ENCODE measurements at regions not wholly inside any gene's neighbourhood (a gene's known extent, or its start where the extent isn't known, plus 50 kb on each side); places are given as distances from the start of the nearest gene placed in this dataset.
A peak's percentile ranks its signal among the peaks of the same experiment; 100 is the strongest.
"Not testable (repeated sequence)": the region's sequence is repeated elsewhere in the genome, so short reads cannot be mapped to it uniquely, and the experiment has no call there.

DNA sequence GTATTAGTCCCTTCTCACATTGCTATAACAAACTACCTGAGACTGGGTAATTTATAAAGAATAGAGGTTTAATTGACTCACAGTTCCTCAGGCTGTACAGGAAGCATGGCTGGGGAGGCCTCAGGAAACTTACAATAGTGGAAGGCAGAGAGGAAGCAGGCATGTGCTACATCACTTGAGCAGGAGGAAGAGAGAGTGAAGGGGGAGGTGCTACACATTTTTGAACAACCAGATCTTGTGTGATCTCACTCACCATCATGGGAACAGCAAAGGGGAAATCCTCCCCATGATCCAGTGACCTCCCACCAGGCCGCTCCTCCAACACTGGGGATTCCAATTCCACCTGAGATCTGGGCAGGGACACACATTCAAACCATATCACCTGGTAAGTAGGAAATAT, 630.6 kb downstream of the QKI start:
- DNase-seq (ENCODE audit: low spot score) (no peak), FAIRE-seq (no peak)

DNA sequence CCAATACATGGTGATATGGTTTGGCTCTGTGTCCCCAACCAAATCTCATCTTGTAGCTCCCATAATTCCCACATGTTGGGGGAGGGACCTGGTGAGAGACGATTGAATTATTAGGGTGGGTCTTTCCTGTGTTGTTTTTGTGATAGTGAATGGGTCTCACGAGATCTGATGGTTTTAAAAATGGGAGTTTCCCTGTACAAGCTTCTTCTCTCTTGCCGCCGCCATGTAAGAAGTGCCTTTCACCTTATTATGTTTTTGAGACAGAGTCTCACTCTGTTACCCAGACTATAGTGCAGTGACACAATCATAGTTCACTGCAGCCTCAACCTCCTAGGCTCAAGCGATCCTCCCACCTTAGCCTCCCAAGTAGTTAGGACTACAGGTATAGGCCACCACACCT, 629.1 kb downstream of the QKI start:
- DNase-seq (ENCODE audit: low spot score); FAIRE-seq: not testable (repeated sequence)

- DNase-seq (ENCODE audit: low spot score), result no peak
- no peak for FAIRE-seq
These were observed 627.7 kb downstream of the QKI start for GRCh38 chr6:164042212-164042611.

DNA sequence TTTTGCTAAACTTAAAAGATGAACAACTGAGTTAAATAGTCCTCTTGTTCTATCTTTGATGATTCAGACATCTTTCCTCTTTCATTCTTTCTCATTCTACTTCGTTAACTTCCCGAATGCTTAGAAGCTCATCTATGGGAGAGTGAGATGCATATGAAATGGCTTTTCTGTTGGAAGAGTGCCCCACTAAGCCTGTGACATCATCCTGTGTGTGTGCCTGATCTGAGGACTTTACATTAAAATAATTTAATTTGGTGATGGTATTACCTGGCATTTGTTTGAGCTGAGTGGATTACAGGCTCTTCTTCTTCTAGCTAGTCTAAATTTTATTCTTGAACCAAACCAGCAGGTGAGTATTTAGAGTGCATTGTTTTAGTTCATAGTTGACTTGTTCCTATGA, 626.5 kb downstream of the QKI start:
- DNase-seq (ENCODE audit: low spot score), result no peak

GRCh38 chr6:164039954-164040375, 625.4 kb downstream of the QKI start:
- no peak for DNase-seq (ENCODE audit: low spot score)
- no peak for FAIRE-seq

More for the DNA sequence above, 626.5 kb downstream of the QKI start:
- no peak for FAIRE-seq

DNA sequence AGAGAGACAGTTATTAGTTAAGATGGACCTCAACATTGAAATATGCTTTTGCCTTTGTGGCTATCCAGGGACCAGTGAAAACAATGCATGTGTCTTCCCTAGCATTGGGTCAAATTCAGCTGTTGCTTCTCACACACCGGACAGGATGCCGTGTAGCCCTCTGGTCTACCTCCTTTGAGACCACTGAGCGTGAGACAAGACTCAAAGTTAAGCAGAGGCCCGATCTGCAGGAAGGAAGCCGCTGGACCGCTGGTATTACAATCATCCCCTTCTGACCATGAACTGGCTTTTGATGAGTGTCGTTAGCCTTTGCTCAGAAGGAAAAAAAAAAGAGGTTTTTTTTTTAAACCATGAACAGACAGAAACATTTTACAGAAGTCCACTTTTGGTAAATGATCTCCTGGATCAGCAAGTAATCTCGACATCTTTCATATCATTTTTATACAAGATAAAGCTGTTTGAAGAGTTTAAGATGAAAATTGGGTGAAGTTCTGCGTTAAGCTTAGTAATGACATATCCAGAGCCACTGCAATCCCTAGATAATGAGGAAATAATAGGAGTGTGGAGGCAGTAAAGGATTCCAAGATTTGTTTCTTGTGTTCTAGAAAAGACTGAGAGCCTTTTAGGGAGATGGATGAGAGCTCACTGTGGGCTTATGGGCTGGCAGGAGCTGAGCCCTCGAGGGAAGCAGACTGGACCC, 622.8 kb downstream of the QKI start:
- FAIRE-seq (no peak), DNase-seq (ENCODE audit: low spot score) (no peak)

- no peak for FAIRE-seq
- DNase-seq (ENCODE audit: low spot score), result no peak
These were observed 621.5 kb downstream of the QKI start for GRCh38 chr6:164035900-164036485.

DNA sequence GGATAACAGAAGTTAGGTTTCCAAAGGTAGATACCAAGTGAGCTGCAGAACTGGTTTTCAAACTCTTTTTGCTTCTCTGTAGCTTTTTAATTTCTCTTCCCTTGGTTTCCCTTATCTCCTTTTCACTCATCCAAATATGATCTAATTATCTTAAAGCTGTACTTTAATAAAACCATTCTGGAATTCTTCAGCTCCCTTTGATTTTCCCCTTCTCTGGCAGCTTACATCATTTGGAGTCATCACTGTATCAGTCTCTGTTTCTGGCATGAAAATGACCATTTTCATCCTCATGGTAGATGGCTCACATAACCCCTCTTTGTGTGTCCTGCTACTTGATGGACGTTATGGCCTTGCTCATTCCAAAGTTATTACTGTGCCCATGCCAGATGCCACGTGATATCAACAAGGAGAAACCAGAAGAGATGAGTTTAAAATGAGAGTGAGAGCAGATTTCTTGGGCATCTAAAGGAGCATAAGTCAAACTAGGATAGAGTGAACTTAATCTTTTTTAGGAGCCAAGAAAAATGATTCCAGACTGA, 620.2 kb downstream of the QKI start:
- no peak for DNase-seq (ENCODE audit: low spot score)
- no peak for FAIRE-seq

DNA sequence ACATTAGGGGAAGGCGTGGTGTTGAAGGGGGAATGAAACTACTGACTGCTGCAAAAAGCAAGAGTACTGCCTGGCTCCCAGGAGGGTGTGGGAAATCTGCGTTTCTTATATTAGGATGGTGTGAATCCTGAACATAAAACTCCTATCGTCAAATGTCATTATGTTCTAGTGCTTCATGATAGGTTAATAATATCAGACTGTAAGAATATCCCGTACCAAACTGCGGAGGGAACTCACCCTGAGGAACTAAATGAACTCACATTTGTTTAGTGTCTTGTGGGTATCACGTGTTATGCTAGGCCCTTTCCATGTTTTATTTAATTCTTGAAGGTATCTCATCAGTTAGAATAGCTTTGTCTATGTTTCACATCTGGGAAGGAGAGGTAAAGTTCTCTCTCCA, 610.7 kb downstream of the QKI start:
- DNase-seq (ENCODE audit: low spot score) (no peak), FAIRE-seq (no peak)

- FAIRE-seq, result no peak
These were observed 609.0 kb downstream of the QKI start for GRCh38 chr6:164023535-164023934.

DNA sequence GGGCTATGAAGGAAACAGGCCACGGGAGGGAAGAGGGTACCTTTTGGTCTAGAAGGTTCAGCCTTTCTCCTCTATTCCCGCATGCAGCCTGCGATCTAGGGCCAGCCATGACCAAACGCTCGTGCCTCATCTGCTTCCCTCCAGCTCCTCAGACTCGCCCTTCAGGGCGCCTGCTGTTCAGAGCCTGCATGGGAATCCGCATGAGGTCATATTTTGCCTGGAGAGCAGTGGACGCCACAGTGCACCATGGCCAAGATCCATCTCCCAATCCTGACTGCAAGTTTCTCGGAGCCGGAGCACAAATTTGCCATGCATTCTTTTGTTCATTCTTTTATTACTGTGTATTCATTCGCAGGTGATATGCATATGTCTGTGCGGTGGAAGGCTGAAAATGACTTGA, 608.1 kb downstream of the QKI start:
- DNase-seq (ENCODE audit: low spot score) (no peak), FAIRE-seq (no peak)

More at GRCh38 chr6:164023535-164023934, 609.0 kb downstream of the QKI start:
- no peak for DNase-seq (ENCODE audit: low spot score)

DNA sequence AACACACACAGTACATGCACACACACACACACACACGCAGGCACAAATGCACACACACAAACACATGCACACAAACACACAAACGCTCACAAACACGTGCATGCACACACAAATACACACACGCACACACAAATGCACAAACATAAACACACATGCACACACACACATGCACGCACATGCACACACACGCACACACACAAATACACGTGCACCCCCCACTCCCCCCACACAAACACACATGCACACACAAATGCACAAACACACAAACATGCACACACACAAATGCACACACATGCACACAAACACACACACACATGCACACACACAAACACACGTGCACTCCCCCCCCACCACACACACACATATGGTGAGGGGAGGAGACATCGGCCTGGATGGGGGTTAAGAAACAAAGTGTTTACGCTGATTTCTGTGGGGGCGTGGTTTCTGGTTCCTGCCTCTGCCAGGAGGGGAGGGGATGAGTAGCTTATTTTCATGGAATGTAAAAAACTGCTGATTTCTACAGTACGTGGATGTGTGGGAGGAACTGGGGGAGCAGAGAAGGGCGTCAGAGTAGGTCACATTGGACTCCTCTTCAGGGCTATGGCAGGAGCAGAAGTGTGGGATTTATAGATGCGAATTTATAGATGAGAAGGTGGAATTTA, 607.2 kb downstream of the QKI start:
- no peak for DNase-seq (ENCODE audit: low spot score)
- FAIRE-seq, result peak; percentile 79

DNA sequence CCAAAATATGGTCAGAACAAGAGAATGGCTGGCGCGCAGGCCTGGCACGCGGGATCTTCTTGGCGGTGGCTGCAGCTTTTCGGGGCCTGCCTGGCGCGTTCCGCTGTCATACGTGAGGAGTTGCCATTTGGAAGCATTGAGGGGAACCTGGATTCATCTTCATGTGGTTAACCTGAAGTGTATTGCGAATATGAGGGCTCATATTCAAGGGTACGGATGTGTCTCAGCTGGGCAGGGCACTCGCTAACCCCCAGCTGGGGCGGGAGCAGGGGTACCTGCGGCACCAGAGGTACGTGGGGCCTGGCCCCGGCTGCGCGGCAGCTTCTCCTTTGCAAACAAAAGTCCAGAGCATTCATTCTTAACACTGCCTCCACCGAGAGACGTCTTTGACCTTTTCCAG, 605.6 kb downstream of the QKI start:
- FAIRE-seq (no peak), DNase-seq (ENCODE audit: low spot score) (no peak)

- DNase-seq (ENCODE audit: low spot score) (no peak), FAIRE-seq (no peak)
These were observed 603.6 kb downstream of the QKI start for GRCh38 chr6:164018133-164018532.

GRCh38 chr6:164016056-164016455, 601.5 kb downstream of the QKI start:
- DNase-seq (ENCODE audit: low spot score), result no peak
- no peak for FAIRE-seq

DNA sequence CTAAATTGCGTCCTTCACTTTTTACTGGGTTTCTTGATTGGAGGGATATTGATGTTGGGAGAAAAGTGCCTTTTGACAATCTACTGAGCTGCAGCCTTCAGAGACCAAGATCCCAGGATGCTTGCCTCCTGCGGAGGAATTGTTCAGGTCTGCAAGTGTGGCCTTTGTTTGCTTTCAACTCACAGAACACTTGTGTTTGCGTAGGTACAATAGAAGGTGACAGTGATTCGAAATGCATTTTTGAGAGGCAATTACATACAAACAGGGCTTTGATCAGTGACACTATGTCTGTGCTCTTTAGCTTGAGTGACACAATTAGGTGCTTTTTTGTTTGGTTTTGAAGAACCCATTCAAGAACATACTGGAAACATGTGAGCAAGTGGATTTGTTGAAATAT, 600.6 kb downstream of the QKI start:
- DNase-seq (ENCODE audit: low spot score) (no peak), FAIRE-seq (no peak)

DNA sequence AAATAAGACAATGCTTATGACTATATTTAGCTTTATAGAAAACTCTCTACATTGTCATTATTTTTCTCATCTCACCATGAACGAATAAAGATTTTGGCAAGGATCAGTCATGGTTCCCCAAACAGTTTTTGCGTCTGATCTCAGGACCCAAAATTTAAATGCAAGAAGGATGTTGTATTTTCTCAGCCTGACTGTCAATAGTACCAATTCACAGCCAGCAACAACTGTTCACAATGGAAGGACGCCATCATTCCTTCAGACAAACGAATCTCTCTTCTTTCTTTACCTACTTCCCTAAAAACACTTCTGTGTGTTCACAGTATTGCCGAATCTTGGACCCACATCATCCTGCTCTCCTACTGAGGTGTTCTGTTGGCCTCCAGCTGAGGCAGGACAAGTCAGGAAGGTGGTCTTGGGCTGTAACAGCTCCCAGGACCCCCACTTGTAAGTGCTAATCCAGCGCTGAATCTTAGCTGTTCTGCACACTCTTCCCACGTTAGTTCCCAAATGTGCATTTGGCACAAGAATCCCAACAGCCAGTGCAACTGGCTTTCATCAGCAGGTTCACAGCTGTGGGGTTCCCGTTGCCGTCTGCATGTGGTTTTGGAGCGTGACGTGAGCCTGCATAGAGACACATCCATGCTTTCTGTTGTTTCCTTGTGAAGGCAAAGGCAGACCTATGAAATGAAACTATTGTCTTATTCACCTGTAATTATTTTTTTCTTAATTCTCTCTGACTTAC, 600.0 kb downstream of the QKI start:
- FAIRE-seq, result no peak

GRCh38 chr6:164013480-164014208, 599.1 kb downstream of the QKI start:
- no peak for DNase-seq (ENCODE audit: low spot score)
- no peak for FAIRE-seq

More for the DNA sequence above, 600.0 kb downstream of the QKI start:
- DNase-seq (ENCODE audit: low spot score), result no peak

- FAIRE-seq (no peak), DNase-seq (ENCODE audit: low spot score) (no peak)
These were observed 596.8 kb downstream of the QKI start for GRCh38 chr6:164011321-164011720.

DNA sequence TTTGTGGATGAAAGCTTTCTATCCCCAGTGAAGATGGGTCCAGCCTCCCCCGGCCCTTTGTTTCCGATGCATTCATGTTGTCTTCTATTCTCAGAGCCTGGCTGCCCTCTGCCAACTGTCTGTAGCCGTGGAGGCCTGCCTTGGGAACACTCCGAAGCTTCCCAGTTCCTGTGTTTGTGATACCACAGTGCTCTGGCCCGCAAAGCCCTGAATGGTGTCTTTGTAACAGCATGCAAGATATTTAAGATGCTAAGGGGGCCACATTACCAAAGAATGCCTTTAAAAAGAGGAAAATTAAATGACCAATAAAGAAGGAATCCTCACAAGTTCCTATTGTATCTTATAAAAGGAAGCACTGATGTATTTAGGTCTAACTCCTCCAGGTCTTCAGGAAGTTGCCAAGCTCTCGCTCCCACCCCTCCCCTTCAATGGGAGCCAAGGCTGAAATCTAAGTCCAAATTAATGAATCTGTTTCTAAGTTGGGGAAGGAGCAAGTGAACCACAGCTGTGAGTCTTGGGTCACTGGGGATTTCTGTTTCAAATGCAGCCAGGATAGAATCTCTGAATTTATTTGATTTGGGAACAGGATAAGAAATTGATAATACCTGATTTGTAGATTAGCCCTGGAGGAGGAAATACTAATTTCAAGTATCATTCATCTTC, 596.1 kb downstream of the QKI start:
- FAIRE-seq (no peak), DNase-seq (ENCODE audit: low spot score) (no peak)

GRCh38 chr6:164008902-164009301, 594.4 kb downstream of the QKI start:
- DNase-seq (ENCODE audit: low spot score) (no peak), FAIRE-seq (no peak)
